ENCODE measurements at regions not wholly inside any gene's neighbourhood (a gene's known extent, or its start where the extent isn't known, plus 50 kb on each side); places are given as distances from the start of the nearest gene placed in this dataset.

DNA sequence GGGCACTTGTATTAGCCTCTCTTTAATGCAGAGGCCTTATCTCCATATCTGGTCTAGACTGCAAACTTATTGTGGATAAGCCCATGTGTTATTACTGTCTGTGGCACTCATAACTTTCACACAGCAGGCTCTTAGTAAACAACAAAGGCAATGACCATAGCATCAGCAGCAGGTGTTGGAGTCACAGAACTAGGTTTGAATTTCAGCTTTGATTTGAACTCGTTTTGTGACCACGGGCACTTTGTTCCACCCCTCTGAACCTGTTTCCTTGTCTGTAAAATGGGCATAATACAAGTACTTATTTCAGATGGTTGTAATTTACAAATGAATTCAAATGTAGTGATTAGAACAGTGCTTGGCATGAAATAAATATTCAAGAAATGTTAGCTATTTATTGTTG is 121.8 kb upstream of the C1GALT1C1 start:
- TF ChIP-seq, protein P1, sequence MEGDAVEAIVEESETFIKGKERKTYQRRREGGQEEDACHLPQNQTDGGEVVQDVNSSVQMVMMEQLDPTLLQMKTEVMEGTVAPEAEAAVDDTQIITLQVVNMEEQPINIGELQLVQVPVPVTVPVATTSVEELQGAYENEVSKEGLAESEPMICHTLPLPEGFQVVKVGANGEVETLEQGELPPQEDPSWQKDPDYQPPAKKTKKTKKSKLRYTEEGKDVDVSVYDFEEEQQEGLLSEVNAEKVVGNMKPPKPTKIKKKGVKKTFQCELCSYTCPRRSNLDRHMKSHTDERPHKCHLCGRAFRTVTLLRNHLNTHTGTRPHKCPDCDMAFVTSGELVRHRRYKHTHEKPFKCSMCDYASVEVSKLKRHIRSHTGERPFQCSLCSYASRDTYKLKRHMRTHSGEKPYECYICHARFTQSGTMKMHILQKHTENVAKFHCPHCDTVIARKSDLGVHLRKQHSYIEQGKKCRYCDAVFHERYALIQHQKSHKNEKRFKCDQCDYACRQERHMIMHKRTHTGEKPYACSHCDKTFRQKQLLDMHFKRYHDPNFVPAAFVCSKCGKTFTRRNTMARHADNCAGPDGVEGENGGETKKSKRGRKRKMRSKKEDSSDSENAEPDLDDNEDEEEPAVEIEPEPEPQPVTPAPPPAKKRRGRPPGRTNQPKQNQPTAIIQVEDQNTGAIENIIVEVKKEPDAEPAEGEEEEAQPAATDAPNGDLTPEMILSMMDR (IDR thresholded peaks at IDR 0.05), result no peak
- no peak for TF ChIP-seq POLR2A (IDR thresholded peaks at IDR 0.05)

Measured in thyroid gland (tissue), 4 donors.